NCI-H345 (cell line): ENCODE measurements at regions not wholly inside any gene's neighbourhood (a gene's known extent, or its start where the extent isn't known, plus 50 kb on each side); places are given as distances from the start of the nearest gene placed in this dataset.
A peak's percentile ranks its signal among the peaks of the same experiment; 100 is the strongest.
"Not testable (repeated sequence)": the region's sequence is repeated elsewhere in the genome, so short reads cannot be mapped to it uniquely, and the experiment has no call there.

Experiments
- DNase-seq: peaks from one replicate; lab custom pipeline; 2025; lab: John Stamatoyannopoulos, UW

DNA sequence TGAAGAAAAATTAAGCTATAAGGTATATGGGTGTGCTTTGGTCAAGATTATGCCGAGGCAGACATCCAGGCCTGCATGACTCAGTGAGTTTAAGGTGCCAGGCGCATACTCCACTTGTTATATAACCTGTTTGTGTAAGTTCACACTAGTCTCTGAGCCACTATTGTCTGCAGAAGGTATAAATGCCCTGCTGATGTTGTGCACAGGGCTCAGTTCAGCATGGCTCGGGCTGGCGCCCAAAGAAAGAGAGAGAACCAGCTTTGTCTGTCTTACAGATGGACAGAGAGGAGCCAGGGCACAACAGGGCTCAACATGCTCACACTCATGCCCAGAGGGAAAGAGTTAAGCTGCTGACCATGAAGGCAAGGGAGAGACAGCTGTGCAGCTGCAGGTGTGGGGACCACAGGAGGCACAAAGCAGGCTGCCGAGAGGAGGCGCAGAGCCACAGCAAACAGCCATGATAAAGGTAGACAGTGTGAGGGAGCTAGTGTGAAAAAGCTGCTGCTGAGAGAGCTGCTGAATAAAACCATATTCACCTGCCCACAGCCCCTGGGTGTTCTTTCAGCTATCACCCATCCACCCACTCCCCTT is 1587.6 kb upstream of the C9orf72 start:
- no peak for DNase-seq

DNA sequence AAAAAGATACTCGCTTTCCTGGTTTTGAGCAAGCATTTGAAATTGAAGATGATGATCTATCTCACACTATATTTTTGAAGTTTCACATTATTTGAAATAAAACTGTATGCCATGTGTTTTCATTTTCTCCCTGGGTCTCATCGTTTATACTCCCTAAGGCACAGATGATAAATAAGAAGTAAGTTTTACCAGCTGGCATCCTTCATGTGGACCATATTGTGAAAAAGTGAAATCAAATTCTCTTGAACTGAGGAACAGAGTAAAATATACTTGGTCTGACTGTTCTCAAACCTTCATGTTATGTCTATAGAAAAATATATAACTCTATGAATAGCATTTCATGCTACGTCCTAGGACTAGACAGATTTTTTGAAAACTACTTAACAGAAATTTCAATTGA is 1600.9 kb upstream of the C9orf72 start:
- no peak for DNase-seq

DNA sequence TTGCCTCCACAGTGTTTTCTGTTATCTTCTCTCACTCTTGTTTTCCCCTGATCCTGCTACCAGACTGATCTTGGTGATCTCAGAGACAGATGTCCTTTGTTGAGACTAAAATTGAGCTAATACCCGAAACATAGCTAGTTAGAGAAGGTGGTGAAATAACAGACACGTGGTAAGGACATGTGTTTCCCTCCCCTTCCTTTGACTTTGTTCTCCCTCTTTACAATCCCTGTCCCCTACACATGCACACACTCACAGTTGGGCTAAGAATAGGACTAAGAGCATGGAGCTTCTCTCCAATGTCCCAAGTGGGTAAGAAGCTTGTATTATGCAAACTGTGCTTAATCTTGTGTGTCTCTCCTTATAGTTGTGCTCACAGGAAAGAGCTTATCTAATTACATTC is 1603.0 kb upstream of the C9orf72 start:
- no peak for DNase-seq

DNA sequence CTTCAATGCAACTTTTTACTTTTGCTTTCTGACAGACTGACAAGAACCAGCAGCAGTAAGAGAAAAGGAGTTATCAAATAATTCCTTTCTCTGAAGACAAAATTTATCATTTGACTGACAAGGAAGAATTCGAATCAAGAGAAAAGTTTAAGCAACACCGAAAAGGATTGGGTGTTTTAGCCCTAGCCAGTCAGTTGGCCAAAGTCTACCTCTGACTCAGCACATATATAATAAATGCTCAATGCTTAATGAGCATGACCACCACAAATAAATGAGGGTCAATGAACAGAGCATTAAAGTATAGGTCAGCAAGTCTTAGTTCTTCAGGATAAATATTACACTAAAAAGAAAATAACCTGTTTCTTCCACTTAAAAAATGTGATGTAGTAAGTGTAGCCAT is 1603.5 kb upstream of the C9orf72 start:
- no peak for DNase-seq

DNA sequence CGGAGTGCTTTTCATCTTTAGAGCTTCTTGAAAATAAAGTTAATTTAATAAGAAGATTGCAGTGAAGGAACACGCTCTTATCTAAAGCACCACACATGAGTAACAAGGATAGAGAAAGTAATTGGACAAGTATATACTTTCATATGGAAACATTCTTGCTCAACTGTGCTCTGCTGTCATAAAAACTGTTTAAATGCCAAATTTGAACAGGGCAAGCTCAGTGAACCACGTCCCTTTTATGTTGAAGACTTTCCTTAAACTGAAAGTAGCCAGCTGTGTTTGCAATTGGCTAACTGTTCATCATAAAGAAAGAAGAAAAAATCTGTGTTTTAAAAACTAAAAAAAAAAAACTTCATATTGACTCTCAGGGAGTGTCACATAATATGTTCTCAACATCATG is 1610.7 kb upstream of the C9orf72 start:
- DNase-seq: no peak

DNA sequence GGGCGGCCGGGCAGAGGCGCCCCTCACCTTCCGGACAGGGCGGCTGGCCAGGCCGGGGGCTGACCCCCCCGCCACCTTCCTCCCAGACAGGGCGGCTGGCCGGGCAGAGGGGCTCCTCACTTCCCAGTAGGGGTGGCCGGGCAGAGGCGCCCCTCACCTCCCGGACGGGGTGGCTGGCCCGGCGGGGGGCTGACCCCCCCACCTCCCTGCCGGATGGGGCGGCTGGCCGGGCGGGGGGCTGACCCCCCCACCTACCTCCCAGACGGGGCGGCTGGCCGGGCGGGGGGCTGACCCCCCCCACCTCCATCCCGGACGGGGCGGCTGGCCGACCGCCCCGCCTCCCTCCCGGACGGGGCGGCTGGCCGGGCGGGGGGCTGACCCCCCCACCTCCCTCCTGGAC is 1615.5 kb upstream of the C9orf72 start:
- not testable (repeated sequence) for DNase-seq

DNA sequence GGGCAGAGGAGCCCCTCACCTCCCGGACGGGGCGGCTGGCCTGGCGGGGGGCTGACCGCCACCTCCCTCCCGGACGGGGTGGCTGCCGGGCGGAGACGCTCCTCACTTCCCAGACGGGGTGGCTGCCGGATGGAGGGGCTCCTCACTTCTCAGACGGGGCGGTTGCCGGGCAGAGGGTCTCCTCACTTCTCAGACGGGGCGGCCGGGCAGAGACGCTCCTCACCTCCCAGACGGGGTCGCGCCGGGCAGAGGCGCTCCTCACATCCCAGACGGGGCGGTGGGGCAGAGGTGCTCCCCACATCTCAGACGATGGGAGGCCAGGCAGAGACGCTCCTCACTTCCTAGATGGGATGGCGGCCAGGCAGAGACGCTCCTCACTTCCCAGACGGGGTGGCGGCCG is 1615.9 kb upstream of the C9orf72 start:
- DNase-seq: not testable (repeated sequence)

DNA sequence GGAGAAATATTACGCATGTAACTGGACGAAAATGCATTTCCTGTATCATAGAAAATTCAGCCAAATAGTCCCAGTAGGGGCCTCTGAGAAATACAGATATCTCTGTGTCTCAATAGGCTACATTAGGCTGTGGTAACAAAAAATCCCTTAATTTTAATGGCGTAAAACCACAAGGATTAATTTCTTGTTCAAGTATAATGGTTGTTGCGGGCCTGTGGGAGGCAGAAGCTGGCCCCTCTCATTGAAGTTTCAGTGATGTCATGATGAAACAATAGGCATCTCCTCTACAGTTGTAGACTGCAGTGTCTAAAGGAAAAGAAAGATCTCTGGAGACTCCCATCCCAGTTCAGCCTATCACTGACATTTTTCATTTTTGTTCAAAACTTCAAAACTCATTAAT is 1625.6 kb upstream of the C9orf72 start:
- DNase-seq: no peak

DNA sequence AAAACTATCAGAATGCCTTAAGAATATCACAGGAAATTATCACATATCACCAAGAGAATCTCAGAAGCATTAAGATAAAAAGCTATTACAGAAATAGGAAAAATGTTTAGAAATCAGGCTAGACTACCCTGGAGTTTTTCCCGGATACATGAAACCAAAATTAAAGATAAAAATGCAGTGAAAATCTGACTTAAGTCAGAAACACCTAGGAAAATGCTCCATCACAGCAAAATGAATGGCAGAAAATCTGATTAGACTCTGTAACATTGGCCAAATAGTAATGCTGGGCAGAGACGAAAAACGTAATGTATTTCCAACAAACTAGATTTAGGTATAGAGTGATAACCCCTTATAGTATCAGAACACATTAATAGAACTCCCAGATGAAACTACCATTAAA is 1626.7 kb upstream of the C9orf72 start:
- DNase-seq: no peak

DNA sequence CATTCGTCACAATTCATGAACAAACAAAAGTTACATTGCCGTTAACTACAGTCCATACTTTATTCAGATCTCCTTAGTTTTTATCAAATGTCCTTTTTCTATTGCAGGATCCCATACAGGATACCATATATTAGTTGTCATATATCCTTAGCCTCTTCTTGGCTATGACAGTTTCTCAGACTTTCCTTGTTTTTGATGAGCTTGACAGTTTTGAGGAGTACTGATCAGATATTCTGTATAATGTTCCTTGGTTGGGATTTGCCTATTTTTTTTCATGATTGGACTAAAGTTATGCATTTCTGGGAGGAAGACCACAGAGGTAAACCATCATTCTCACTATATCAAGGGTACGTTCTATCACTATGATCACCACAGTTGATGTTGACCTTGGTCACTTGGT is 1627.4 kb upstream of the C9orf72 start:
- no peak for DNase-seq

DNA sequence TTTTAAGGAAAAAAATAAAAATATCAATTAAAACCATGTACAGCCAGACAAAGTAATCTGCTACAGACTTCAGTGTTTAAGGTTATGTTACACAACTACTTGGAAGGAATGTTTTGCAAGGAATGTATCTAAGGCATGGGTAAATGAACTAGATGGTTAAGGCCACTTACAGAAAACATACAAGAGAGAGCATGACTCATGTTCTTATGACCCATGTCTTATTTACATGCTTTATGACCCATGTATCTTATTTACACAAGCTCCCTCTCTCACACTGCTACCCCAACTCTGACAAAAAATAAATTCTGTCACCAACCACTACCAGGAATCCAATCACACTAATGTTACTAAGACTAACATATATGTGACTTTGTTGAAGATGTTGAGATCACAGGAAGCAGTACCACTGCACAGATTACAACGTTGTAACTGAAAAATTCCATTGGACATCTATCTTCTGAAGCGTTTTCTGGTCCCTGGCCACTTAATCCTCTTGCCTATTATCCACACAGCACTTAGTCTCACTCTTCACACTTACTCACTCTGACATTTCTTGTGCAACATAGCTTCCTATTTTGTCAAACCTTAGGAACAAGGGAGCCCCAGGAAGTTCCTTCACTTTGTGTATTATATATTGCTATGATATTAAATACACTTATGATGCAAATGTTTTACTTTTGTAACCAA is 1630.1 kb upstream of the C9orf72 start:
- no peak for DNase-seq

DNA sequence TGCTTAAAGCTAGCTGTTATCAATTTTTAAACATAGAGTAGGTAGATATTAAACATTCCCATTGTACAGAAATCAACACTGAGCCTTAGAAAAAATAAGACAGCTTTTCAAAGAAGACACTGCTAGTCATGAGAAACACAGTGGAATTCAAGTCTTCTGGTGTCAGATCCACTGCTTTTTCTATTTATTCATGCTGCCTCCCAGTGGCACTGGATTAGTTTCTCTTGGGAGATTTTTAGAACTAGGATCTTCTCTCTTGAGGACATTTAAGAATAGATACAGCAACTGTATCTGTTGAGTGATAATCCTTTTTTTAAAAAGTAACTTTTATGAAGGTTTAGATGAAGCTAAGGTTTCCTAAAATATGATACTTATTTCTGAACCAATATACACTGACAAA is 1635.4 kb upstream of the C9orf72 start:
- DNase-seq: no peak

DNA sequence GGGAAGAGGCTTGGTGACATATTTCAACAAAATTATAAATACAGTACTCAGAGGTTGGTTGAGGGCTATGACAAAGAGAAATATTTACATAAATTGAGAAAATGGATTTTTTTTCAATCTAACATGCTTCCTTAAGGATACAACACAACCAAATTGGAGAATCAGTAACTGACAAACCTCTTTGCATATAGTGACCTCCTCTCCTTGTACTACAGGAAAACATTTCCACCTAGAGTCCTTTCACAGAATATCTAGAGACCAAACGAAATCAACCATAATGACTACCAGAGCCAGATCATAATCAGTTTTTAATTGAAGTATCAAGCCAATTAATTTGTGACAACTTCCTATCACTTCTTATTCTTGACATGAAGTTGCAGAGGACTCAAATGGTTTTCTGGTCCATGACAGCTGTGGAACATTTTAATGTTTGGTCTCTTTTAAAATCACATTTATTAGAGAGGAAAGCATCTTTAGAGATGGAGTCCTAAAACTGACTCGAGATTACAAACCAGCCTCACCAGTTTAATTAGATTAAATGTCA is 1636.5 kb upstream of the C9orf72 start:
- DNase-seq: no peak

DNA sequence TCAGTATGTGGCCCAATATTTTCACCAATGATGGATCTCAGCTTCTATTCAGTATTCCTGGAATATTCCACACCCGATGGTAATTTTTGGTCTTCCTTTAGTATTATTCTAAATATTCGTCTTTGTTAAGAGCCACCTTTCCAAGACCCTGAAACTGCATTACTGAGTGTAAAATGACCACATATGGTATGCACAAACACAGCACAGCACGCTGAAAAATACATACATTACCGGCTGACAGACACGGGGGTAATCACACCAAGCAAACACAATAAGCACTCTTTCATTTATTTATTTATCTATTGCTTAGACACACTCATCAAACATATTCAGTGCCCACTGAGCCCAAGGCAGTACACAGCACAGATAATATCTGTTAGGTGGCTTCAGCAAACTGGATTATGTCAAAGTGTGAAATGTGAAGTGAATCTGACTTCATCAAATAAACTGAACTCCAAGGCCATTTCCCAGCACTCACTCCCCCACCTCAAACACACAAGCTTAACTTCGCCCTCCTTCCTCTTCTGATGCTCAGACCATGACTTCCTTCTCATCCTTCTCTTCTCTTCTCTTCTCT is 1637.8 kb upstream of the C9orf72 start:
- peak; percentile 46 for DNase-seq

DNA sequence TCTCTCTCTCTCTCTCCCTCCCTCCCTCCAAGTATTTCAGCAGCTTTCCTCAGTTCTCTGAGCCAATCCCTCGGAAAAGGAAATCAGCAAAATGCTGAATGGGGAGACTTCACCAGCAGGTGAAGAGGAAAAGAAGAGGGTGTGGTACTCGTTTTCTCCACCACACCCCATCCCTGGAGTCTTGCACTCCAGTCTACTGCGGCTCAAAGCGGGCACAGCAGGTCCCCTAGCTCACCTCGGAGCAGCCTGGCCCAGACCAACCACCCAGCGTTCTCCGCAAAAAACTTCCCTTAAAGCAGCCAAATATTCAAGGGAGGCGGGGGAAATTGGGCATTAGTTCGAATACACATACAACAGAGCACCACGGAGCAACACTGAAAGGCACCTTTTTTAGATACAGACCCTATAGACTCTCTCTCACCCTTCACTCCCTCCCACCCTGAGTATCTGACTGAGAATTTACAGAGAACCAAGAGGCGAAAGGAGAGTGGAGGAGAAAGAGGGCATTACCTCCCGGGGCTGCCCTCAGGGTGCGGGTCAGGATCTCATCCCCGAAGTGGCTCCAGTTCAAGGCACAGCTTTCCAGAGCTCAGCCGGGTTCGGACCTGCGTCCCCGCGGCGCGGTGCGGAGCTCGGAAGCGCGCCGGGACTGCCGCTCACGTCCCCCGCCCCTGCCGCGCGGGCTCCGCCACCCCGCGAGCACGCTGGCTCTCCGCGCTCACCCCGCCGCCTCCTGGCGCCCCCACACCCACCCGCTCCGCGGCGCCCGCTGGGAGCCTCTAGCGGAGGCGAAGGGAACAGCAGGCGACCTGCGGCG is 1638.5 kb upstream of the C9orf72 start:
- DNase-seq: peak; percentile 85

DNA sequence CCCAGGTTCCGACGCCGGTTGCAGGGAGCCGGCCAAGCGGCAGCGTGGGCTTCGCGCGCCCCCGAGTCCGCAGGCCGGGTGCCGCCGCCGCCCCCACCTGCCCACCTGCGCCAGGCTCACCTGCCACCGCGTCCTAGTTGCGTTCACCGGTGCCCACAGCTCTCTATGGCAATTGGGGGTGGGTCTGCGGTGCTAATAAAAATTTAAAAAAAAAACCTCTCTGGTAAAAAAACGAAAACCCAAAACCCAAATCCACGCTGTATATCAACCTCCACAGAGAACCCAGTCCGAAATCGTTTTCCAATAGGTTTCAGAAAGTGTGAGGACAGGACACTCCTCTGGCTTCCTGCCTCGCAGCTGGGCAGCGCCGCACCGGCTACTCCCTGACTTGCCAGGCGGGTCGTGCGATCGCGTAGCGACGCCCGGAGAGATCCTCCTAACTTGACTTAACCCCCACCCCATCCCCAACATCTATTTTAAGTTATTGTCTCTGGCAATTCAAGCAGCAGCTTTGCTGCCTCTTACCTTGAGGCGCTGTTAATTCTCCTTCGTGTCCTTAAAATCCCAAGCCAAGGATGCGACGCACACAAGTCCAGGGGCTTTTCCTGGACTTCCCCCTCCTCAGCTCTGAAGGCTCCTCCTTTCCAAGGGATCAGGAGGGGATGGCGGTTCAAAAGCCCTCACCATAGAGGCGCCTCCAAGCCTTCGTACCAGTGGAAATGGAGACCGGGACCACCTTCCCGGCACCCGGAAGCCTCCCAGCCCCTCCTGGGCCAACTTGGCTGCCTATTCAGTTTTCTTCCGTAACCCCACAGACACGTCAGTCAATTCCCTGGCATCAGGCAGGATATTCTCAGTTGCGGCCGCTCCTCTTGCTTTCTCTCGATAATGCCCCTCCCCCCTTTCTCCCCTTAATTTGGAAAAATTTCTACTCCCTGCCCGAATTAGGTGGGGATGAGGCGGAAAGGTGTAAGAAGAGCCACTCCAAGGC is 1639.4 kb upstream of the C9orf72 start:
- peak; percentile 63 for DNase-seq

DNA sequence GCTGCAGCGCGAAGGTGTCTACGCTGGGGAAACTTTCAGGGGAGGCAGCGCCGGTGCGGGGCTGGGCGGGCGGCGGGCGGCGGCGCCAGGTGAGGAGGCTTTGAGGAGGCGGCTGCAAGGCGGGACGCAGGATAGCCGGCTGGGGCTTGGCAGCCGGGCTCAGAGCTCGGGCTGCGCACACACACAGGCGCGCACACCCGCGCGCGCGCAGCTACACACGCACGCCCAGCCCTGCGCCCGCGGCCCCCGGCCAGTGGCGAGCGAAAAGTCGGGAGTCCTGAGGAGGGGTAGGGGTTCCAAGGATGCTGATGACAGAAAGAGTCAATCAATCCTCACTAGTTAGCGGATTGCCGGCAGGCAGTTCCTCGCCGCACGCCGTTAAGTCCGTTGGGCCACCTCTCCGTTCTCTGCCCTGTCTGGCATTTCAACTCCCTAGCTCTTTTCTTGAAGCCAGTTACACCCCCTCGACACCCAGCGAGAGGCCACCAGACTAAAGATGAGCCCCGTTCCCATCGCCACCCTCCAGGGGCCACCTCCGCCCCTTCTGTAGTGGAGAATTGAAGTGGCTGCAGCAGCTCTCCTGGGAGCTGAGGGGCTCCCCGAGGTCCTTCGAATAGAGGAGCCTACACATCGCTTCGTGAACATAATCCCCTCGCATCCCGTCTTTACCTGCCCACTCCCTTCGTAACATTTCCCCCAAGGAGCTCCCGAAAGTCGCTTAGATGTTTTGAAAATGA is 1640.3 kb upstream of the C9orf72 start, which contains the start of gene LINGO2:
Gene LINGO2 (minus strand): TSS at position 185 of the 737 bp plus-strand sequence.
- peak; percentile 85 for DNase-seq

DNA sequence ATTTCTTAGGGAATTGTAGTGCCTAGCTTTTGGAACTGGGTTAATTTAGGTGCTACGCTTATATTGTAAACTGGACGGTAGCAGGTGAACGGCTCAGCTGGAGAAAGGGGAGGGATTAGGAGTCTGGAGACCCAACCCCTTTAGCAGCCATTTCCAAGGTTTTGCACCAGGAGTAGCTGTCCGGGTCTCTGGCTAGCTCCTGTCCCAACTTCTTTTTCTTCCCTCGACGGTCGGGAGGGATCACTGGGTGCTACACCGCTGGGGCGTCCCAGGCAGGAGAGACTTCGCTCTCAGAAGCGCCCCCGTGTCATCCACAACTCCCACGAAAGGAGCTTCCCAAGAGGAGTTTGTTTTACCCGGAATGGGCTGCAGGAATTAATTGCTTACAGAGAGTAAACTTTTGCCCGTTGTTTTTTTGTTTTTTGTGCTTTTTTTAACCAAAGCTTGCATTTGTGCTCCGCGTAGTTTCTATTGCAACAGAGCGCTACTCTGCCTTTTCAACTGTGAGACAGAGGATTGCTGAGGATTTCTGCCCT is 1640.9 kb upstream of the C9orf72 start:
- peak; percentile 94 for DNase-seq

DNA sequence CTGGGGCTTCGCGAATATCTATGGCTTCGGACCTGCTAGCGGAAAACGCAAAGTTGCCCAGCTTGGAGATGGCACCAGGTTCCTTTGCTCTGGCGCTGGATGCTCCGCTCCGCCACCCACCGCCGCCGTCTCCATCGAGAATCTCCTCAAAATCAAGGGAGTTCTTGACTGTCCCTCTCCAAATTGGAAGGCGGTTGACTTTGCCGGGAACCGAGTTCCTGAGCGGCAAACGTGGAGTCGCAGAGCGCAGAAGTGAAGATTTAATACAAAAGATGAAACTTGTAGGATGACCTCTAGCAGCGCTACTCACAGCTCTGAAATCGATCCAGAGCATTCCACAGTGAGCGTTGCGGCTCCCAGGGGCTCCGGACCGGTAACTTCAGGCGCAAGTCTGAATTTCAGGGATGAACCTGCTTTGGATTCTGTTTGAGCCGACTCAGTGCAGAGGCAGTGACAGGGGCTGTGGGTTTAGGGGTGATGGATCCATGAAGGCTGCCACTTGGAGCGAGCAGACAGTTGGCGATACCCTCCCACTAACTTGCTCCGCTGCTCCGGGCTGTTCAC is 1641.5 kb upstream of the C9orf72 start:
- peak; percentile 55 for DNase-seq

DNA sequence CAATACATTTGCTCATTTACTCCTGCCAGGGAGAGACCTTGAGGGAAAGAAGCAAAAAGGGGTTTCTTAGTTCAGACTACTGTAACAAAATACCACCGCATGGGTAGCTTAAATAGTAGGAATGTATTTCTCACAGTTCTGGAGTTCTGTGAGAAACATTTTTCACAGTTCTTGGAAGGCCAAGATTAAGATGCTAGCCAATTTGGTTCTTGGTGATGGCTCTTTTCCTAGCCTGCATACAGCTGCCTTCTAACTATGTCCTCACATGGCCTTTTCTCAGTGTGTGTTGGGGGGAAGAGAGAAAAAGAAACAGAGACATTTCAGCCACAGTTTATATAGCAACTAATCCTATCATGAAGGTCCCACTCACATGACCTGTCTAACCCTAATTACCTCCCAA is 1644.7 kb upstream of the C9orf72 start:
- DNase-seq: no peak
